SU-DHL-6 (cell line): ENCODE measurements at regions not wholly inside any gene's neighbourhood (a gene's known extent, or its start where the extent isn't known, plus 50 kb on each side); places are given as distances from the start of the nearest gene placed in this dataset.

Experiments used
- EZH2phosphoT487 ChIP-seq: fragments of 200-600 bp; sonication (generic), shearing (Covaris generic); conservative IDR thresholded peaks from 2 replicates; pipeline ENCODE4 v1.6.1; 2018; ENCODE audit warnings: mild to moderate bottlenecking, antibody characterized with exemption, low read length, moderate library complexity, mixed read lengths
- TF ChIP-seq, protein P1 (sequence below): fragments of 200-600 bp; sonication (generic); IDR thresholded peaks from one replicate; pipeline ENCODE4 v1.5.1; 2017; ENCODE audit warnings: antibody characterized with exemption, mild to moderate bottlenecking, low read length, moderate library complexity; ENCODE audit not compliant: insufficient read depth, poor library complexity, severe bottlenecking

- TF ChIP-seq, protein P1, sequence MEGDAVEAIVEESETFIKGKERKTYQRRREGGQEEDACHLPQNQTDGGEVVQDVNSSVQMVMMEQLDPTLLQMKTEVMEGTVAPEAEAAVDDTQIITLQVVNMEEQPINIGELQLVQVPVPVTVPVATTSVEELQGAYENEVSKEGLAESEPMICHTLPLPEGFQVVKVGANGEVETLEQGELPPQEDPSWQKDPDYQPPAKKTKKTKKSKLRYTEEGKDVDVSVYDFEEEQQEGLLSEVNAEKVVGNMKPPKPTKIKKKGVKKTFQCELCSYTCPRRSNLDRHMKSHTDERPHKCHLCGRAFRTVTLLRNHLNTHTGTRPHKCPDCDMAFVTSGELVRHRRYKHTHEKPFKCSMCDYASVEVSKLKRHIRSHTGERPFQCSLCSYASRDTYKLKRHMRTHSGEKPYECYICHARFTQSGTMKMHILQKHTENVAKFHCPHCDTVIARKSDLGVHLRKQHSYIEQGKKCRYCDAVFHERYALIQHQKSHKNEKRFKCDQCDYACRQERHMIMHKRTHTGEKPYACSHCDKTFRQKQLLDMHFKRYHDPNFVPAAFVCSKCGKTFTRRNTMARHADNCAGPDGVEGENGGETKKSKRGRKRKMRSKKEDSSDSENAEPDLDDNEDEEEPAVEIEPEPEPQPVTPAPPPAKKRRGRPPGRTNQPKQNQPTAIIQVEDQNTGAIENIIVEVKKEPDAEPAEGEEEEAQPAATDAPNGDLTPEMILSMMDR = no peak
- TF ChIP-seq EZH2phosphoT487 = no peak
Measured at GRCh38 chr9:126051446-126052130, 275.0 kb upstream of the MVB12B start.
